HG03439 (cell line): ENCODE measurements at regions not wholly inside any gene's neighbourhood (a gene's known extent, or its start where the extent isn't known, plus 50 kb on each side); places are given as distances from the start of the nearest gene placed in this dataset.

Source experiments
- ATAC-seq: cut with Tn5 transposase; IDR thresholded peaks from one replicate; pipeline ENCODE4 v1.9.1; 2021; ENCODE audit warnings: mild to moderate bottlenecking, moderate library complexity; ENCODE audit not compliant: unreplicated experiment

- no peak for ATAC-seq
Measured at GRCh38 chr3:25265284-25265683, 162.8 kb upstream of the RARB start.

GRCh38 chr3:25266677-25267076 lies 161.4 kb upstream of the RARB start:
- ATAC-seq, result no peak

DNA sequence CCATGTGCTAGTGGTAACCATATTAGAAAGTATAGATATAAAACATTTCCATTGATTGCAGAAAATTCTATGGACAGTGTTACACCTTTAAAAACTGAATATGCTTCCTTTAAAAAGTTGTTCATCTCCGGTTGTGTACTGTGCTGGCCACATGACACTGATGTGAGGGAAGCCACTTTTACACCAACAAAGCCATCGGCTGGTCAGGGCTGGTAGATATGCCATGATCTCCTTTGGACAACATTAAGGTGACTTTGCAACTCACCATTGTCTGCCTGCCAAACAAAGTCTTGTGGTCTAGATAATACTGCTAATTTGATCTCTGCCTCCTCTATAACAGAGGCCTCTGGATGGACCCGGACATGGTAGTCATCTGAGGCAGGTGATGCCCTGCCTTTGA lies 156.0 kb upstream of the RARB start:
- ATAC-seq, result no peak

GRCh38 chr3:25273582-25274171 lies 154.4 kb upstream of the RARB start:
- ATAC-seq, result no peak

- ATAC-seq, result no peak
Measured at GRCh38 chr3:25277503-25277902, 150.6 kb upstream of the RARB start.

DNA sequence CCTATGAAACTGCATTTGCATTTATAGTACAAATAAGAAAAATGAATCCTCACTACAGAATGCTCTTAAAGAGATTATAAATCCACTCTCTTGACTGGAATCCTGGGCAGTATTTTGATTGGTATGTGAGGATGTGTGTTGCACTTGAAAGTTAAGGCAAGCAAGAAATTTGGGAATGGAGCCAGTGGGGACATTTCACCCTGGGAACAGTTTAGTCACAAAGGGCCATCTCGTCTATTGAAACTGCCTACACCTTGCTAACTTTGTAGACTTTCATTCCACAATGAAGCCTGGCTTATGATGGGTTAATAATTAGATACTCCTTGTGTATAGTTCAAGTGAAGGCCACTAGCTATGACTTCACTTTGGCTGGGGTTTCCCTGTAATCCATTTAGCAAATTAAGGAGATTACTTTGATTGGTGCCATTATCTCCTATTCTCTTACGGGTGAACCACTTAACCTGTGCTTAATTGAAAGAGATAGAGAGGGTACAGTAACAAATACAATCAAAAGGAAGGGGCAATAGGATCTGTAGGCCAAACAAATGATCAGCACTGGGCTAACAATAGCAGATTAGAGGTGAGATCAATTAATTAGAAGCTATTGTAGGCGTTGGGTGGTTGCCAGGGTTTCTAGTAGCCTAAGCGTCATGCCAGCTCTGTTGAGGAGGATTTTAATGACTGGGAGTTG lies 146.9 kb upstream of the RARB start:
- ATAC-seq, result no peak

- ATAC-seq, result no peak
Measured at GRCh38 chr3:25281732-25282126, 146.3 kb upstream of the RARB start.

- no peak for ATAC-seq
Measured at GRCh38 chr3:25283613-25284012, 144.4 kb upstream of the RARB start.

GRCh38 chr3:25284249-25284648 lies 143.8 kb upstream of the RARB start:
- no peak for ATAC-seq

GRCh38 chr3:25287291-25287884 lies 140.7 kb upstream of the RARB start:
- ATAC-seq, result no peak

- no peak for ATAC-seq
Measured at GRCh38 chr3:25288413-25288812, 139.7 kb upstream of the RARB start.

DNA sequence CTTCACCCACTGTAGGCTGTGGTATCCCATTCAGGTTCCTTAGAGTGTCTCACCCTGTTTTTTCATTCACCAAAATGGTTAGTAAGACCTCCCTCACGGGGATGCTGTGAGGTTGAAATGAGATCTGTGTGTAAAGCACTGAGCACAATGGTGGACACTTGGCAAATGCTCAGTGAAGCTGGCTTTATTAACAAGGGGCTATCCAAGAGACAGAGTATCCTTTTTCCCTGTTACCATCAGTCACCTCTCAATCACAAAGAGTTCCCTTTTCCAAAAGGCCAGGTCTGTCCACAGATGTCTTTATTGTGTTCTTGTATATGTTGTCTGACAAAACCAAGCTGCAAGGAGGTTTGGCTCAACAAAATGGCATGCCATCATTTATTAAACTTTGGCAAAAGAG lies 138.9 kb upstream of the RARB start:
- no peak for ATAC-seq

- no peak for ATAC-seq
Measured at GRCh38 chr3:25289663-25290062, 138.4 kb upstream of the RARB start.

DNA sequence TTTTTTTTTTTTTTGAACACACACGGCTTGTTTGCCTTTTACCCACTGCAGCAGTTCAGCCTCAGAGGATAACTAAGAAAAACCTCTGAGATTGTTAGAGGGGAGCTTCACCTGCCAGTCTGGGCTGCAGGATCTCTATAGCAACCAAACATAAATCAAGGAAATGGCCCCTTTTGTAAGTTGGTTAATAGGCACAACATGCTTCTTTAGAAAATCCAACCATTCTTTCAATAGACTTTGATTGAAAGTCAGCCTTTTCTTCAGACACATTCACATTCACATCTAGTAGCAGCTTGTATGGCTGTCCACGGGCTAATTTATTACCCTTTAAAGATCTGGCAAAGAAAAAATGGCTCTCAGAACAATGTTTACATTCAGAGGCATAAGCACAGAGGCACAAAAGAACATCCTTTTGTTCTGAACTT lies 136.6 kb upstream of the RARB start:
- ATAC-seq, result no peak

- ATAC-seq, result no peak
Measured at GRCh38 chr3:25292036-25292435, 136.0 kb upstream of the RARB start.

DNA sequence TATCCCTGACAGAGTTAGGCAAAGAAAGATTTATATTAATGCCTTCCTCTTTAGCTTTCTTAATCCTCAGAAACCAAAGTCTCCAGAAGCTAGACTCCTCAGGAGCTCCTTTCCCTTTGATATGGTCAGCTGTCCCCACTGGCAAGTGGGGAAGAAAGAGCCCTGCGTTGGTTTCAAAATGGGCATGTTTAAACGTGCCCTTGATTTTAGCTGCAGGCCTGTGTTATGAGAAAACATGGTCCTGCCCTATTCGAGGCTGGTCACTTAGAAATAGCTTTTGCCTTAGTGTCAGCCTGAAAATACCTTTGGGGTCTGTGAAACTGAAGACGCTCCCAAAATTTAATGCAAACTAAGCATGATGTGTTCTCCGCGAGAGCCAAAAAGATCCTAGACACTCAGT lies 135.5 kb upstream of the RARB start:
- no peak for ATAC-seq

DNA sequence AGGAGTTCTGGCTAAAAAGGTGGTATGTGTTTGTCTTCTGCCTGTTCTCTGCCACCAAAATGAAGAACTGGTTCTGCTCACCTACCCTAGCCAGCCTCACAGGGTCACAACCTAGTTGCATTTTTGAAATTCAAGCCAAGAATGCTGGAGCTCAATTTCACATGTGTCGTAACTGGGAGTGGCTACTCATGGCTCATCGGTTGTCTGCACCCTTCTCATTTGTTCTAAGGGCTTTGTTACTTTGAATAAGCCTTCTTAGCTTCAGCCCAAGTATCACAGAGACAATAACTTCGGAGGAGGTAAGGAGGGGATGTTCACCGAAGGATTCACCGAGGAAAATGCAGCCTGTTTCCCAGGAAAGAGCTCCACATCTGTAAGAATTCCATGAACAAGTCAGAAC lies 134.3 kb upstream of the RARB start:
- ATAC-seq, result no peak

DNA sequence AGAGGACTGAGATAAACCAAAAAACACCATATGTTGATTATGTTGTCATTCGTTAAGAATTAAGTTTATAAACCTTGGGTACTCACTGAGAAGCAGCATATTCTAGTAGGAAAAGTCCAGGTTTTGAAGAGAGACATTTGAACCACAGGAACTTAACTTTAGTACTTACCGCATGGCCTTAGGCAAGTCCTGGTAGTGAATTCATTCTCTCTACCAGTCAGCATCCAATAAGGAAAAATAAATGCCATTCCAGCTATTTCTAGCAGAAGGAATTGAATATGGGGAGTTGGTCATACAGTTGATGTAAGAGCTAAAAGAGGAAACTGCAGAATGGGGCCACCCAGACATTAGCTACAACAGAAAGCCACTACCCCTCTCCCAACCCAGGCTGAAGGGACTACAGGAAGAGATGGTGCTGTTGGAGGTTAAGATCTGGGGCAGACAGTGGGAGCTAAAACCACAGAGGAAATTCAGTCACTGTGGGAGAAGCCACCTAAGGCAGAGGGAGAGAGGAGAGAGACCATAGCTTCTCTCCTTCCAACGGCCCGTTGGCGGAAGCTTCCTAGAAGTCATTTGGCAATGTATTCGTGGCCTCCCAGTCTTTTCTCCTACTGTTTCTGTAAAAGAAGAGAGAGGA lies 133.8 kb upstream of the RARB start:
- no peak for ATAC-seq

GRCh38 chr3:25297667-25298585 lies 130.1 kb upstream of the RARB start:
- no peak for ATAC-seq

GRCh38 chr3:25300141-25300540 lies 127.9 kb upstream of the RARB start:
- ATAC-seq, result no peak

- no peak for ATAC-seq
Measured at GRCh38 chr3:25304916-25305315, 123.1 kb upstream of the RARB start.
